GM19455 (cell line): ENCODE measurements at regions not wholly inside any gene's neighbourhood (a gene's known extent, or its start where the extent isn't known, plus 50 kb on each side); places are given as distances from the start of the nearest gene placed in this dataset.

Experiments
- ATAC-seq: cut with Tn5 transposase; IDR thresholded peaks from one replicate; pipeline ENCODE4 v1.9.1; 2021; ENCODE audit not compliant: unreplicated experiment

- no peak for ATAC-seq
Observed at GRCh38 chr1:60487565-60488345, 414.2 kb upstream of the C1orf87 start.

- ATAC-seq, result no peak
Observed at GRCh38 chr1:60483509-60483908, 409.9 kb upstream of the C1orf87 start.

- ATAC-seq, result no peak
Observed at GRCh38 chr1:60470246-60470645, 396.7 kb upstream of the C1orf87 start.

GRCh38 chr1:60463786-60464185 lies 390.2 kb upstream of the C1orf87 start:
- no peak for ATAC-seq

- ATAC-seq, result no peak
Observed at GRCh38 chr1:60463146-60463545, 389.6 kb upstream of the C1orf87 start.

GRCh38 chr1:60461925-60462595 lies 388.5 kb upstream of the C1orf87 start:
- no peak for ATAC-seq

- ATAC-seq, result no peak
Observed at GRCh38 chr1:60458111-60458510, 384.5 kb upstream of the C1orf87 start.

- ATAC-seq, result no peak
Observed at GRCh38 chr1:60449876-60450275, 376.3 kb upstream of the C1orf87 start.

- no peak for ATAC-seq
Observed at GRCh38 chr1:60448850-60449249, 375.3 kb upstream of the C1orf87 start.

GRCh38 chr1:60444680-60445079 lies 371.1 kb upstream of the C1orf87 start:
- no peak for ATAC-seq

- ATAC-seq, result no peak
Observed at GRCh38 chr1:60436186-60436585, 362.6 kb upstream of the C1orf87 start.

GRCh38 chr1:60431593-60431992 lies 358.0 kb upstream of the C1orf87 start:
- no peak for ATAC-seq

- no peak for ATAC-seq
Observed at GRCh38 chr1:60430375-60430774, 356.8 kb upstream of the C1orf87 start.

GRCh38 chr1:60428127-60428526 lies 354.6 kb upstream of the C1orf87 start:
- ATAC-seq, result no peak

GRCh38 chr1:60427701-60428100 lies 354.1 kb upstream of the C1orf87 start:
- ATAC-seq, result no peak

- ATAC-seq, result no peak
Observed at GRCh38 chr1:60427194-60427593, 353.6 kb upstream of the C1orf87 start.

GRCh38 chr1:60425528-60425927 lies 352.0 kb upstream of the C1orf87 start:
- ATAC-seq, result no peak

GRCh38 chr1:60423146-60423780 lies 349.7 kb upstream of the C1orf87 start:
- ATAC-seq, result no peak

GRCh38 chr1:60421965-60422364 lies 348.4 kb upstream of the C1orf87 start:
- ATAC-seq, result no peak

- ATAC-seq, result no peak
Observed at GRCh38 chr1:60419023-60419422, 345.5 kb upstream of the C1orf87 start.

- ATAC-seq, result no peak
Observed at GRCh38 chr1:60415696-60416095, 342.1 kb upstream of the C1orf87 start.

GRCh38 chr1:60413091-60413490 lies 339.5 kb upstream of the C1orf87 start:
- no peak for ATAC-seq
